HG02973 (cell line): ENCODE measurements at regions not wholly inside any gene's neighbourhood (a gene's known extent, or its start where the extent isn't known, plus 50 kb on each side); places are given as distances from the start of the nearest gene placed in this dataset.
"Not testable (repeated sequence)": the region's sequence is repeated elsewhere in the genome, so short reads cannot be mapped to it uniquely, and the experiment has no call there.

Experiments
- ATAC-seq: cut with Tn5 transposase; IDR thresholded peaks from one replicate; pipeline ENCODE4 v1.9.1; 2021; ENCODE audit warnings: moderate library complexity; ENCODE audit not compliant: unreplicated experiment

- not testable (repeated sequence) for ATAC-seq
Measured at GRCh38 chr7:80019809-80020207, 114.8 kb upstream of the GNAI1 start.

GRCh38 chr7:80018941-80019808 lies 115.5 kb upstream of the GNAI1 start:
- peak; percentile 99 for ATAC-seq

GRCh38 chr7:80017101-80017698 lies 117.4 kb upstream of the GNAI1 start:
- no peak for ATAC-seq

- no peak for ATAC-seq
Measured at GRCh38 chr7:80014511-80014910, 120.1 kb upstream of the GNAI1 start.

- no peak for ATAC-seq
Measured at GRCh38 chr7:80008039-80008438, 126.6 kb upstream of the GNAI1 start.

- no peak for ATAC-seq
Measured at GRCh38 chr7:80002865-80003264, 131.8 kb upstream of the GNAI1 start.

- ATAC-seq = no peak
Measured at GRCh38 chr7:79998363-79998762, 136.3 kb upstream of the GNAI1 start.

- no peak for ATAC-seq
Measured at GRCh38 chr7:79997345-79997744, 137.3 kb upstream of the GNAI1 start.

GRCh38 chr7:79995741-79996140 lies 138.9 kb upstream of the GNAI1 start:
- ATAC-seq = not testable (repeated sequence)

- ATAC-seq = no peak
Measured at GRCh38 chr7:79988653-79989052, 146.0 kb upstream of the GNAI1 start.

- no peak for ATAC-seq
Measured at GRCh38 chr7:79984210-79984609, 150.4 kb upstream of the GNAI1 start.

GRCh38 chr7:79982141-79982770 lies 152.4 kb upstream of the GNAI1 start:
- ATAC-seq = no peak

- ATAC-seq = no peak
Measured at GRCh38 chr7:79980376-79980775, 154.3 kb upstream of the GNAI1 start.

GRCh38 chr7:79979437-79979836 lies 155.2 kb upstream of the GNAI1 start:
- ATAC-seq = no peak

GRCh38 chr7:79977481-79977880 lies 157.2 kb upstream of the GNAI1 start:
- ATAC-seq = no peak

- ATAC-seq = not testable (repeated sequence)
Measured at GRCh38 chr7:79976711-79977020, 158.0 kb upstream of the GNAI1 start.

- not testable (repeated sequence) for ATAC-seq
Measured at GRCh38 chr7:79975986-79976710, 158.5 kb upstream of the GNAI1 start.

GRCh38 chr7:79973455-79973854 lies 161.2 kb upstream of the GNAI1 start:
- no peak for ATAC-seq

- no peak for ATAC-seq
Measured at GRCh38 chr7:79971058-79971457, 163.6 kb upstream of the GNAI1 start.

GRCh38 chr7:79968894-79969293 lies 165.7 kb upstream of the GNAI1 start:
- no peak for ATAC-seq

GRCh38 chr7:79968077-79968648 lies 166.5 kb upstream of the GNAI1 start:
- no peak for ATAC-seq
